Left lobe of liver (tissue), 2 donors: ENCODE measurements at regions not wholly inside any gene's neighbourhood (a gene's known extent, or its start where the extent isn't known, plus 50 kb on each side); places are given as distances from the start of the nearest gene placed in this dataset.

Experiments
- ATAC-seq: fragments of 200-7000 bp; cut with Tn5 transposase; one replicate; pipeline ENCODE4 v1.9.1; 2020; ENCODE audit warnings: mild to moderate bottlenecking, moderate library complexity
- DNase-seq: peaks from one replicate; pipeline ENCODE4 v3.0.0-alpha.2; 2020; ENCODE audit warnings: low spot score
- donor health status: DM: no; HTN: no; CAD: no; lungs with moderate emphysema.
- donor health status: DM: no; HTN: yes; CAD: no.

DNA sequence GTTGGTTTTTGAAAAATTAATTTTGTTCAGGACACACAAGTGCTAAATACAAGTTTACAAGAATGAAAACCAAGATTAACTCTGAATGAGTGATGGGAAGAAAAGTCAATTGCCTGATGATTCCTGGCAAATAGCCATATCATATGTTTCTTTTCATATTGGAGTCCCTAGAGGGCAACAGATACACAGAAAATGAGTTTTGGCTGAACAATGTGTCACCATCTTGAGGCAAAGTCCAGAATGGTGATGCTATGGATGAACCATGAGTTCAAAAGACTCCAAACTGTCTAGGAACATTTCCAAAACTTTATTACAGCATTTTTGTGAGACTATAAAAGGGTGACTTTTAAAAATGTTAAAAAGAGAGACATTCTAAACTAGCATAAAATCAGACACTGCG is 382.9 kb downstream of the TMEM161B start:
- ATAC-seq (no peak), DNase-seq (no peak)

DNA sequence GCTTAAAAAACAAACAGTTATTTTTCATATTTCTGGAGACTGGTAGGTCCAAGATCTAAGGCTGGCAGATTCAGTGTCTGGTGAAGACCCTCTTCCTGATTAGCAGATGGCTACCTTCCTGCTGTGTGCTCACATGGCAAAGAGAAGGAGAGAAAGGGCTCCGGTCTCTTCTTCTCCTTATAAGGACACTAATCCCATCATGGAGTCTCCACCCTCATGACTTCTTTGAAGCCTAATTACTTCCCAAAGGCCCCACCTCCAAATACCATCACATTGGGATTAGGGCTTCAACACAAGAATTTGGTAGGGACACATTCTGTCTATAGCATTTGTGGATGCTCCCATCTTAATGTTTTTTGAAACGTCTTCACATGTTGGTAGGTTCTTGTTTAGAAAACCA is 391.1 kb downstream of the TMEM161B start:
- DNase-seq = no peak
- no peak for ATAC-seq

DNA sequence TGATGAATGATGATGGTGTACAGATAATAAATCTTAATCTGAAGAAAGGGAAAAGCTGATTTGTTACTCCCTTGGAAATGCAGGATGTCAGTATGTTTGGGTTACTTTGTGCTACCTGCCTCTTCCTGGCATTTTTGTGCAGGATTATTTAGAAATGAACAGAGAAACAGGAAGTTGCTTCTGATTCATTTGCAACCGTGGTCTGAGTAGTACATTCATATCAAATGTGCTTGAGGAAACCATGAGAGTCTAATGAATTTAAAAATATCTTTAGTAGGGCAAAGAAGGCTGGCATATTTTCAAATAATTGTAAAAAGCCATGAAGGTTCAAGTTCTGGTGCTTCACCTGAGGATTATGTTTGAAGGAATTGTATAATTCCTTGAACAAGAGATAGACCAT is 391.6 kb downstream of the TMEM161B start:
- DNase-seq (no peak), ATAC-seq (no peak)

DNA sequence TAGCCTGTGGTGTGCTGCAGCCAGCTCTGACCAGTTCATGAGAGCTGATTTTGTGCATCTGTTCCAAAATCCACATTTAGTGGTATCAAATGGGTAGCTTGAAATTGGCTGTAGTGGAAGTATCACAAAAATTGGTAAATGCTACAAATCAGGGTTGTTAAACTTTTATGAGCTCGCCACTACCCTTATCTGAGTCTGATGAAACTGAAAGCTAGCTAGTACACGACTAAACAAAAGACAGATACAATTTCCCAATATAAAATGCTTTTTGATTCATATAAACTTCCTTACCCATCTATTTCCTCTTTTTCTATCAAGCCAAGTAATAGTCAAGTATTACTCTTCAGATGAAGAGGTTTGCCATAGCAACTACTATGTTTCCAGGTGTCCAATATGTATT is 392.0 kb downstream of the TMEM161B start:
- no peak for DNase-seq
- no peak for ATAC-seq

DNA sequence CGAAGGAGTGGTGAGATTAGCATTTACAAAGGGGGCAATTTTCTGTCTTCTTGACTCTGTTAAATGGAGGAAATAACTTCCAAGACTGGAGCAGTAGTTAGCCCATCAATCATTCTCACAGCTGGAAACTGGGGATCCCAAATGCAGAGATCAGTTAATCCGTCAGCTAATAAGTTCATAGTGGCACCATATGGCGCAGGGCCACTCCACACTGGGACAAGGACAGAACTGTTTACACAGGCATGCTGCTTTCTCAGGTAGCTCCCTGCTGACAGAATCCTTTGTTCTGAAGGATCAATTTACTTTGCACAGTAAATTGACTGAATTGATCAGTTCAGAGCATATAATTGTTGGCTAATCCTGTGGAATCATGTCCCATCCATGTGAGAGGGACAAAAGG is 395.7 kb downstream of the TMEM161B start:
- no peak for DNase-seq
- ATAC-seq = no peak

DNA sequence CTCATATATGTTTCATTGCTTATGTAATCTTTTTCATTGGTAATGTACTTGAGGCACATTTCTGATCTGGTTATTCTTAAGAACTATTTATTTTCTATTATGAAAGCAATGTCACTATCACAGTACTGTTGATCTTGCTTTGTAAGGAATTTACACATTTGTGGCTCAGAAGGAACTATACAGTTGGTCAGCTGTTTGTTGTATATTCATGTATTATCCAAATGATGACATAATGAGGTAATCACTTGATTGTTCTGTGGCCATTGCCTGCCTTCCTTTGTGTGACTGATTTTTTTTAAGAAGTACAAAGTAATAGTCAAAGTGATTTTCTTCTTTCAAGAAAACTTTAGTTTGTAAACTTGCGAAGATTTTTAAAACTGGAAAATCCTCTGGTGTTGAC is 399.9 kb downstream of the TMEM161B start:
- ATAC-seq = no peak
- DNase-seq = no peak

DNA sequence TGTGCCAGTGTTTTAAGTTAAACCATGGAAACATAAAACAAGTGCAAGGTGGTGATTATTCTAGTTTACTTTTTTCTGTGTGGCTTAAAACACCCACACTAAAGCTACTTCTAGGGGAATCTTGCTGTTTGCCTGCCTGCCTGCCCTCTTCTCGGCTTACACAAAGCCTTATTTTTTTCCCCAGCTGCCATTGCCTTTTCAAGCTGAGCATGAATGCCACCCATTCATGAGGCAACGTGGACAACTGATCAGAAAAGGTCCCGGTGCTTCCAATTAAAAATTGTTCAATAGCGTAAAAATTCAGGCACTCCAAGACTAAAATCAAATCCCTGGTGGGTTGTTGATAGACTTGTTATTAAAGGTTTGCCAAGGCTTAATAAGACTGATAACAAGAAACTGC is 401.4 kb downstream of the TMEM161B start:
- ATAC-seq = no peak
- DNase-seq = no peak

DNA sequence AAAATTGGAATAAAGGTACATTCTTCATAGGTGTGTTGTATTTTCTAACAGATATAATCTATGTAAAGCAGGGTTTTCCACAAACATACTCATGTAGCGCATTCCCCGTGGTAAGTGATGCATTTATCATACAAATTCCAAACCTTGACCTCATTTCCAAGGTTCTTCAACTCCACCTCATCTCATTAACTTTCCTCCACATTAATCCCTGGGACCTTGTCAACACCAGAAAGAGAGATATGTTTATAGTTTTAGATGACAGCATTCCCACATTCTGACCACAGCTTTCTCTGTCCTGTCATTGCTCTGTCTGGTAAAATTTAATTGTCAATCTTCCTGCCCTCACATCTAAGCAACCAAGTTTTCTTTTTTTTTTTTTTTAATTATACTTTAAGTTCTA is 415.1 kb downstream of the TMEM161B start:
- DNase-seq (no peak), ATAC-seq (no peak)

DNA sequence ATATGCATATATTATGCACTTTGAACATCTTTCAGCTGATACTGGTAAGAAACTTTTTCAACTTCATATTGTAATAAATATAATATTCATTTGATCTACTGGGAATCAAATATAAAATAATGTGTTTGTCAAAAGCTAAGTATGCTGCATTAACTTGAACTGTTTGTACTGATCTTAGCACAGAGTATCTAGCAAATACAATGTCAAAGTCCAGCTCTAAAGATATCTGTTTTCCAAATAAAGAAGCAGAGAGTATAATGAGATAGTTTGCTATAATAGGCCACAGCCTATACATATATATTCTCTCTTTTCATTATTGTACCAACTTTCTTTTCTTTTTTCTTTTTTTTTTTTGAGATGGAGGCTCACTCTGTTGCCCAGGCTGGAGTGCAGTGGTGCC is 417.0 kb downstream of the TMEM161B start:
- no peak for DNase-seq
- peak; percentile 33 for ATAC-seq

DNA sequence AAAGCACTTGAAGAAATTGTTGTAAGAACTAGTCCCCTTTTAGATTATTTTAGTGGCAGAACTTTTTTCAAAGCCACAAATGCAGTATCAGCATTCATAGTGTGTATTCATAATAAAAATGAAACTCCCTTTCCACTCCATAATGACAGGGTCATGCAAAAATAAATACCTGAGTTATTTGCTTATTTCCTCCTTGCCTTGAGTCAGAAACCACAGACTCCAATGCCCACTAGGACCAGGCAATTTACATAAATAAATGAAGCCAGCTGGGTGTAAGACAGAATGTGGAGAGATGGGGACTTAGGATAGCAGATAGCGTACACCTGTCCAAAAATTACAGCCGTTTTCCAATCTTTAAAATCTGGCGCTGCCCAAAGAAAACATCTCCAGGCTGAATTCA is 417.8 kb downstream of the TMEM161B start:
- no peak for DNase-seq
- no peak for ATAC-seq

DNA sequence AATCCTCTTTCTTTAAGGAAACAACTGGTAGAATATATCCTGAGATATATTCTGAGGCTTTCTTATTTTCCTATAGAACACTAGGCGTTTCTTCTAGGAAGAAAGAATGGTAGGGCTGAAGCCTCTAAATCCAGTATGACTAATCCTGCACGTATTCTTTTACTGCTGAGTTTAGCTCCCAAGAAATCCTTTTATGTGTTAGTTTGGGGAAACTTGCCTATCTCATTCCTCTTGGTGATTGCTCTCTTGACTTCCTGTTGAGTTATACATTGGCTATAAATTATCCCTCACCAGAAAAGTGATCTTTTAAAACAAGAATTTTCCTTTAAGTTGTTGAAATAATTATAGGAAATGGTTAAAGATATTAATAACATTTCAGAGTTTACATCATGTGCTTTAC is 422.9 kb downstream of the TMEM161B start:
- DNase-seq = no peak
- ATAC-seq = no peak

DNA sequence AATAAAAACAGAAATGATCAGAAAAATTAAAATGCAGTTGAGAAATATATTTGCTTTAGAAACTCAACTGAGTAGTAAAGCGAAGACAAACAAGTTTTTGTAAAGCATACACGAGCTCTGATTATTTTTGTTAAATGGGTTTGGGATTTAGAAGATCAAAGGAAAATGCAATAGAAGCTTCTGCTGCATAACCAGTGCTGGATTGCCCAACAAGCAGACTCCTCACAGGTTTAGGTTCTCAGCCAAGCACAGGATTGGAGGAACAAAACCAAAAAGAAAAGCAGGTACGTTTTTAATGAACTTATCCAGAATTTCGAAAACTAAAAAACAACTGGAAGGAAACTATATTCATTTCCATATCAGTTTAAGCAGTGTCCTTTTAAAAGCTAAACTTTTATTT is 423.8 kb downstream of the TMEM161B start:
- ATAC-seq (peak; percentile 67), DNase-seq (no peak)

DNA sequence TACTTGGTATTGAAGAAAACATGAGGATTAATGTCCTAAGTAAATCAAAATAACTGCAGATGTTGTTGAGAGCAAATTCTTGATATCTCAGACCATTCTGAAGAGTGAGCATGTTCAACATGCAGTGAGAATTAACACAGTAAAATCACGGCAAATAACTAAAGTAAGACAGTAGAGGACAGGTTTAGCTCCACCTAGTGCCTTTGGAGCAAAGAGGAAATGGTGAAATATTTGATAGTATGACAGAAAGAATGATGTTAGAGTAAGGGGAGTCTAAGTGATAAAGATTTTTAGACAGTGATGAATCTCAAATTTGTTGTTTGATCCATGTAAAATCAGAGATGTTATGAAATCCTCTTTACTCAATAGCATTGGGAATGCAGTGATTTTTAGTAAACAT is 424.2 kb downstream of the TMEM161B start:
- ATAC-seq (peak; percentile 85), DNase-seq (no peak)

DNA sequence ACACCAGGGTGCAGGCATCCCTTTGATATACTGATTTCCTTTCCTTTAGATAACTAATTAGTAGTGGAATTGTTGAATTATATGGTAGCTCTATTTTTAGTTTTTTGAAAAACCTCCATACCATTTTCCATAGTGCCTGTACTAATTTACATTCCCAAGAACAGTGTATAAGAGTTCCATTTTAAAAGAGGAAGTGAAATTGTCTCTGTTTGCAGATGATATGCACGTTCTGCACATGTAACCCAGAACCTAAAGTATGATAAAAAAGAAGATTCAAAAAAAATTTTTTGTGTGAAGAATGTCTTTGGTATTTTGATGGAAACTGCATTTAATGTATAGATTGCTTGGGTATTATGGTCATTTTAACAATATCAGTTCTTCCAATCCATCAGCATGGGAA is 424.0 kb upstream of the CCNH start:
- ATAC-seq (no peak), DNase-seq (no peak)

DNA sequence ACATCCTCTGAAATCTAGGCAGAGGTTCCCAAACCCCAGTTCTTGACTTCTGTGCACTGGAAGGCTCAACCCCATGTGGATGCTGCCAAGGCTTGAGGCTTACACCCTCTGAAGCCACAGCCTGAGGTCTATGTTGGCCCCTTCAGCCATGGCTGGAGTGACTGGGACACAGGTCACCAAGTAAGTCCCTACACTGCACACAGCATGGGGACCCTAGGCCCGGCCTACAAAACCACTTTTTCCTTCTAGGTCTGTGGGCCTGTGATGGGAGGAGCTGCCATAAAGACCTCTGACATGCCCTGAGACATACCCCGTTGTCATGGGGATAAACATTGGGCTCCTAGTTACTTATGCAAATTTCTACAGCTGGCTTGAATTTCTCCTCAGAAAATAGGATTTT is 418.8 kb upstream of the CCNH start:
- DNase-seq = no peak

DNA sequence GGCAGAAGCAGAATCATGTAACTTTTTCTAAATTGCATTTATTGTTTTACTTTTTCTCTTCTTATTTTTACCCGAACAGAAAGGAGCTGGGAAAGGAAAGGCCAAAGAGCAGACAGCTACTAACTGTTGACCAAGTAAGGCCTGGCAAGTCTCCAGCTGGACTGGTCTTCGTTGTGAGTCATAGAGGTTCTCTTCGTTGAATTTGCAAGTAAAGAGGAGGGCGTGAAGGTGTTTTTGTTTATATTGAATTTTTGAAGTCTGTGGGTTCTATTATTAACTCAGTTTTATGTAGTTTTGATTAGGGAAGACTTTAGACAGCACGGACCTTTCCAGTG is 416.5 kb upstream of the CCNH start:
- DNase-seq (peak; percentile 91), ATAC-seq (peak; percentile 97)

More for the DNA sequence above, 418.8 kb upstream of the CCNH start:
- no peak for ATAC-seq

DNA sequence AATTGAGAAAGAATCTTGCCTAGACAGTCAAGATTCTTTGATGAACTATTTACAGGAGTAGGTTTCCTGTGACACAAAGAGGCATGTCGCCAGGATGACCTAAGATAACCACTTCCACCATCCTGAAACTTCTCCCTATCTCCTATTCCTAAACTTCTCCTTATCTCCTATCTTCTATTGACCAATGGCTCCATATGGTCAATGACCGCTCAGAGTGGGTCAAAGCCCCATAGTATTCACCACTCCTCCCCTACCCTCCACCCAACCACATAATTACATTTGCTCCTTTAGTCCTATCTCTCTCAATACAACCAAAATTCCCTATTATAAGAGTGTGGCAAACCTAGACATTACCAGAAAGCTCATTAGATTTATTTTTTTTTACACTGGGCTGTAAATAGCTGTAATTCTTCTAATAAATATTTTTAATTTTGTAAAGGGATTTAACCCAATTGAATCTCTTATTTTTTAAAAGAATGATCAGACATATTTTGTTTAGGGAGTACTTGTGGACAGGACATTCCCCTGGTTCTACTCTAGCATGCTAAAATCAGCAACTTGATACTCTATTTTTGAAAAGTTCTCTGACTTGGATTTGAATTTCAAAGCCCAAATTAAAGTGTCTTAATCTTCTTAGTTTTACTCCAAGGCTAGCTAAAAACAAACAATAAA is 416.0 kb upstream of the CCNH start:
- ATAC-seq = peak; percentile 75

DNA sequence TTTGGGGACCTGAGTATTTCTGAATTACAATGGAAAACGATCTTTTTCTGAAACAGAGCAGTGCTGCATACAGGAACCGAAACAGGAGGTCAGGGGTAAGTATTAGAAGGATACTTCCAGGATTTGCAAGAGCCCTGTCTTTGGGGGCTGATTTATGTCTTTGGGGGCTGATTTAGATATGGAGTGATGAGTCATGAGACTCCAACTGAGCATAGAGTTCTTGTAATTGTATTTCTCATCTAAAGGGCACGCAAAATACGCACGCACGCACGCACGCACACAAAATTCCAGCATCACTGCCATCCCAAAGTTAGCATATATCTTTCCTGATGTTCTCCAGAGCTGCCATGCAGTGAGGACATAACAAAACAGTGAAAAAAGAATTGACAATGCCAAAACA is 414.8 kb upstream of the CCNH start:
- ATAC-seq (no peak), DNase-seq (no peak)

More for the DNA sequence above, 416.0 kb upstream of the CCNH start:
- no peak for DNase-seq

DNA sequence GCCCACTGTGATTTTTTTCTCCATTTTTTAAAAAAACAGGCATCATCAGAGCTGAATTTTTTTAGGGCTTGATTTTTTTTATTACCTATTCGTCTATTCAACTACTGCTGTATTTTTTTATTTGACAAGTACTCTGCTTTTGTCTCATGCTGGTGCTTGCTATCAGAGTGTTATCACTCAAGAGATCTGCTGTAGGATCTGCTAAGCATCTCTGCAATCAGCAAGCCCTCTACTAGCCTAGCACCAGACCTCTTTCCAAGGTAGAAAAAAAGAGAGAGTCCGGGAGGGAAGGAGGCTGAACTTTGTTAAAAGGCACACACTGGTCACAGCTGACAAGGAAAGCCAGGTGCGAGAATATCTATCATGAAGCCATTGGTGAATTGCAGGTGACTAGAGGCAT is 413.8 kb upstream of the CCNH start:
- DNase-seq = no peak
- no peak for ATAC-seq

DNA sequence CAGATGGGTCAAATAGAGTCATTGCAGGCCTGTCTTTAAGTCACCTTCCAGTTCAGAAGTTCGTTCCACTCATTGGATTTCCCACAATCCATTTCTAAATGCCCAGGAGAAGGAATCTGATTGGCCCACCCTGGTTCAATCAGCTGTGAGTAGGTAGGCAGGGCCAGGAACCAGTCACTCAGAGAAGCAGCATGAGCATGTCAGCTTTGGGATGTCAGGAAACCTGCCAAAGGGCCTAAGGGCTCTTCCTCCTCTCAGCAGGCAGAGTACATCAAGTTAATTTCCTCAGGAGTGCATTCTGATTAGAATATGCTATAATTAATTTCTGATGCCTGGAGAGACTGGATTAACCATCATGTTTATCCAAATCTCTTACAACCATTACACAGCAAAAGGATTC is 412.9 kb upstream of the CCNH start:
- ATAC-seq = no peak
- DNase-seq = no peak

DNA sequence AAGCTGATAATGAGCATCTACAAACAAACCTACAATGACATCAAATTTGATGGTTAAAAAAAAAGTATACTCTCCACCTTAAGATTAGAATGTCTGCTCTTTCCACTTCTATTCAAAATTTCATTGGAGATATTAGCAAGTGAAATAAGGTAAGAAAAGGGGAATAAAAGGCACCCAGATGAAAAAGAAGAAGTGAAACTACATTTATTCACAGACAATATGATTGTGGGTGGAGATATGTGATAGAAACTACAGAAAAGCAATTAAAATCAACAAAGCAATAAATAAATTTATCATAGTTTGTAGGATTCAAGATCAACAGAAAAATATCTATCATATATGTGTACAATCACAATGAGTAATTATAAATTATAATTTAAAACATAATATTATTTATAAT is 395.1 kb upstream of the CCNH start:
- no peak for ATAC-seq

DNA sequence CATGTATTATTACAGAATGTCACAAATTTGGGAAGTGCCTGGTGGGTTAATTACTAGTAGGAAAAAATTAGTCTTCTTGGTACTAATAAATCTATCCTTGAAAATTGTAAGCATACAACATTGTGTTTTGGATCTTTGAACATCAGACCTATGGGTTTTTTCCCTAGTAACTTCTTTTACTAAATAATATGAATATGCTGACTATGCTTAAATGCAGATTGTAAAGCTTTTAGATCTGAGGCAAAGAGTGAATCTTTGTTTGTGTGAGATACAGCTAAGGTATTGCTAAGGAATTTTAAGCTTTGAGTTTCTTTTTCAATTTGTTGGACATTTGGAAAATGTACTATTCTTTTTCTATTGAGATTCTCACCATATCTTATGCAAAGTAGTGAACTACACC is 390.6 kb upstream of the CCNH start:
- no peak for ATAC-seq
- DNase-seq = no peak

More for the DNA sequence above, 395.1 kb upstream of the CCNH start:
- DNase-seq = no peak

DNA sequence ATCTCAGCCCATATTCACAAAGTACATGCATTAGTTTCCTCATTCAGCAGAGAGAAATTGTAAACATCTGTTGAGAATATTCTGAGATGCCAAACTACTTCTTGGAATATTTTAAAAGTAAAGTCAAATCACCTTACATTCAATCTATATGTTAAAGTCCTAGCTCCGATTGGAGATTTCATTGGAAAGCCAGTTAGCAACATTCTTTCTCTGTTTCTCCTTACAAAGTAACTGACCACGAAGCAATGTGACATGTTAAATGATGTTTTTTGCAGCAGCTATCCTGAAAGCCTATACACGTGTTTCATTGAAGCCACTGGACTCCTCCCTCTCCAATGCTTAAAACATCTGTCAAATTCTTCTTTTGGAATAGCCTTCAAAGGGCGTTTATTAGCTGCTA is 379.1 kb upstream of the CCNH start:
- DNase-seq (no peak), ATAC-seq (no peak)

DNA sequence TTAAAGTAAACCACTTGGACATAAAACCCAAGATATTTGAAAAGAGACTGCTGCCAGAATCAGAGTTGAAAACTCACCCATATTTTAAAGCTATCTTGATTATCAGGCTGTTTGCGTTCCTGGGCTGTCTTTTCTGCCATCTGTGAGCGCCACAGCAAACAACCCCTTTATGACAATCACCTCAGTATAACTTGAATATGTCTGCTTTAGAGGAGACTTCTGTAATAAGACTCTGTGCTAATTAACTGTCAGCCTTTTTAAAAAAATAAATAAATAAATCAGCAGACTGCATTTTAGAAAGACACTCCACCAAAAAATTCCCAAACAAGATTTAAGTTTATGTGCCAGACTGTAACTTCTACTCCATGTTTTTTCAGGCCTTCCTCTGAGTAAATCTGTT is 375.7 kb upstream of the CCNH start:
- ATAC-seq (no peak), DNase-seq (no peak)
